ENCODE measurements at regions not wholly inside any gene's neighbourhood (a gene's known extent, or its start where the extent isn't known, plus 50 kb on each side); places are given as distances from the start of the nearest gene placed in this dataset.

DNA sequence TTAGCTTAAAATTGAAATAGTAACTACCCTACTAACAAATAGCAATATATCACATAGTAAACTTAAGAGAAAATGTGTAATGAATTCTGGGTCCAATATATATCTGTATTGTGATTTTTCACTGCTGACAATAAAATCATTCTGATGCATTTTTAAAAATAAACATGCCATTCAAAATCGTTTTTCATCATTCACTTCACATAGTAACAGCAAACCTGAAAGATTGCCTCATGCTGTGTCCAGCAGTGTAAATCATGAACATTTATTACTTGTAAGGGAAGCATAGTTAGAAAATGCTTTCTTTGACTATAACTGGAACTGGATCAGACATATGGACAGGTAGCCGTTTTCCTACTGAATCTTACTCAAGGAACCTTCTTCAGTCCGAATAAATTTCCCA is 446.1 kb downstream of the UTRN start:
- DNase-seq (ENCODE audit: low spot score in 2 of 2) (no peak), FAIRE-seq (no peak)

DNA sequence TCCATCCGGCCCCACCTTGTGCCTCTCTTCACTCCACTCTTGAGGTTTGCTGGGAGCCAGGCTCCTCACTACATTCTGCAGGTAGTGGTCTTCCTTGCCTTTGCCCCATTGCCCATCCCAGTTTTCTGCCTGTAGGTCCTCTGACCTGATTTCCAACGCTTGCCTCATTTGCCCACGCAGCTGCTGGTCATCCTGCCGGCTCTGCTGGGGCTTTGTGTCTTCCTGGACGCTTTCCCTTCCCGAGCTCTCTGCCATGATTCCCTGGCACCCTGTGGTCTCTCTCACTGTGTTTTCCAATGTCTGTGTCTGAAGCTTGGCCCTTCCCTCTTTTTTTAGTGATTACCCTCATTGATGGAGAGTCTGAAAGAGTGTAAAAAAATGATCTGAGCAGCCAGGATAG is 451.6 kb downstream of the UTRN start:
- FAIRE-seq: no peak
- no peak for DNase-seq (ENCODE audit: low spot score in 2 of 2)

DNA sequence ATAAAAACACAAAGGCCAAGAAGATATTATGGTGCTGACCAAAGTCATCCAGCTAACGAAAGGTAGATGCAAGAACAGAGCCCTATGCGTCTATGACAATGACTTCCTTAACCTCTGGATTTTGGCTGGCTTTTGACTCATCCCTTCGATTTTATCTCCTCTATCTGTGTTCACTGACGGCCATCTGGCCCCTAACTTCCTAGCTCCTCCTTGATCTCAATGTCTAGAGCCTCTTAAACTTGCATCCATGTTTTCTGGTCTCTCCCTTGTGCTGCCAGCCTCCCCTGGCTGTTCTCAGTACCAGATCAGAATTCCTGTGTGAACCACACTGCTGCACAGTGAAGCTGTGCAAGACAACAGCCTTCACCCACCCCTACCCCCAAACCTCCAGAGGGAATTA is 452.9 kb downstream of the UTRN start:
- FAIRE-seq (no peak), DNase-seq (ENCODE audit: low spot score in 2 of 2) (no peak)

DNA sequence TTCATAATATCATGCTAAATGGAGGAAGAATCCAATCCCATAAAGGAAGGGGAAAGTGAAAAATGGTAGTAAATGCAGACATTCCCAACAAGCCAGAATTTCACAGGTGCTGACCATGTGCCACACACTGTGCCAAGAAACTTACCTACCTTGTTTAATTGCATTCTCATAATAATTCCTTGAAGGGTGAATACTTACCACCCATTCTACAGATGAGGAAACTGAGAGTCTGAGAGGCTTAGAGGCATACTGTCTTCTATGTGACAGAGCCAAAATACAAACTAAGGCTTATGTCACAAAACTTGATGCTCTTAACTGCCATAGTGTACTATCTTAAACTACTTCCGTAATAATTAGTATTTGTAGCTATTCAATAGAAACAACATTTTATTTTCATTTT is 454.7 kb downstream of the UTRN start:
- DNase-seq (ENCODE audit: low spot score in 2 of 2) (no peak), FAIRE-seq (no peak)

DNA sequence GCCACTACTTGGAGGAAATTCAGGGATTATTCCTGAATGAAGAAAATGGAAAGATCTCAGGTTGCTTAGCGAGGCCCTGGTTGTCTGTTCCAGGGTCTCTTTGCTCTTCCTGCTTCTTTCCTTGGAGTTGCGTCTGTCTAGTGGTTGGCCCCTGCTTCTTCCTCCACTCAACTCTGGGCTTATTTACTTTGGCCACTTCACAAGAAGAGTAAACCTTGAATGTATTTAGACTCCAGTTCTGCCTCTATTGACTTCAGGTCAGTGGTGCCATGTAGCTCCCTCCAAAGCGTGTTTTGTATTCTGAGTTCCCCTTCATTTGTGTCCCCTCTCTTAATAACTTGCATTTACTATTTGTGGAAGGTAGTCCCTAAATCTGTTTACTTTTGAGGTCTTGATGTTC is 456.5 kb downstream of the UTRN start:
- FAIRE-seq (no peak), DNase-seq (ENCODE audit: low spot score in 2 of 2) (no peak)

DNA sequence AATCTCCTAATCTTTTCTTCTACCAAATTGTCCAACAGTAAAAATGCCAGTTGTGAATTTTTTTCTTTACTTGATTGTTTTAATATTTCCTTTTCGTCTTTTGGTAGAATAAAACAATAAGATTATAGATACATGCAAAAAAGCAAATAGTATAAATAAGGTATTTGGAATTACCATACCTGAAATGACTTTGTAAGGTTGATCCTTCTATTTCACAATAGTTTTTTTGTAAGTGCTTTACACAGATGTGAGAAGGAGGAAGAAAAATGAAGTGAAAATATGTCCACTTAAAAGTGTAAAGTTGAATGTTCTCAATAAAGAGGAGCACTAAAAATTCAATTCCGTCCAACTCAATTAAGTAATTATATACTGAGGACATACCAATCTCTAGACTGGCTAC is 457.6 kb downstream of the UTRN start:
- no peak for FAIRE-seq
- no peak for DNase-seq (ENCODE audit: low spot score in 2 of 2)

DNA sequence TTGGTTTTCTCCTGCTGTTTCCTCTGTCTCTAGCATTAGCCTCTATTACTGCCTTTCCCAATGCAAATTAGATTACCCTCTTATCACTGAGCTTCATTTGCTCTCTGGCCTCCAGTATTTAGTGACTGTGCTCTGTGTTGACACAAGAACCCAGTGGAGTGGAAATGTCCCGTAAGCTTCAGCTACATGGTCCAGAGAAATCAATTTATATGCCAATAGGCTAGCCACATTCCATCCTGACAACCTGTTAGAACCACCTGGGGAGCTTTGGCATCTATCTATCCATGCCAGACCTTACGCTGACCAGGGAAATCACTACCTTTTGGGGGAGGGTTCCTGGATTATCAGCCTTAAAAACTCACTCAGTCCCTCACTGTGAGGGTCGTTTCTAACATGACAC is 459.6 kb downstream of the UTRN start:
- DNase-seq (ENCODE audit: low spot score in 2 of 2) (no peak), FAIRE-seq (no peak)

DNA sequence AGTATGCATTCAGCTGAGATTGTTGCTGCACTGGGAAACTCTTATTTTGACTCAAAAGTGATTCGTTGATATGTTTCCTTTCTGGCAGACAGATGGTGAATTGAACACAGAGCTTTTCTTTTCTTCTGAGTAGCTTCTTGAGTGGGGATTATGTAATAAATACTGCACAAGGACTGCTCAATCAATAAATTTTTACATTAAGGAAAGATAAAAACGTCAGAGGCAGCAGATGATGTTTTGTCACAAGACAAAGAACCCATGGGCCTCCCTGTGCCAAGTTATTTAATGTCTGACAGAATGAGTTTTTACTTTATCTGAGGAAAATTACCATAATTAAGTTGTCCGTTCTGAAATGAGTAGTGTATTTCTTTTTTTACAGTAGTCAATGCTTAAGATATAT is 460.3 kb downstream of the UTRN start:
- DNase-seq (ENCODE audit: low spot score in 2 of 2): no peak

DNA sequence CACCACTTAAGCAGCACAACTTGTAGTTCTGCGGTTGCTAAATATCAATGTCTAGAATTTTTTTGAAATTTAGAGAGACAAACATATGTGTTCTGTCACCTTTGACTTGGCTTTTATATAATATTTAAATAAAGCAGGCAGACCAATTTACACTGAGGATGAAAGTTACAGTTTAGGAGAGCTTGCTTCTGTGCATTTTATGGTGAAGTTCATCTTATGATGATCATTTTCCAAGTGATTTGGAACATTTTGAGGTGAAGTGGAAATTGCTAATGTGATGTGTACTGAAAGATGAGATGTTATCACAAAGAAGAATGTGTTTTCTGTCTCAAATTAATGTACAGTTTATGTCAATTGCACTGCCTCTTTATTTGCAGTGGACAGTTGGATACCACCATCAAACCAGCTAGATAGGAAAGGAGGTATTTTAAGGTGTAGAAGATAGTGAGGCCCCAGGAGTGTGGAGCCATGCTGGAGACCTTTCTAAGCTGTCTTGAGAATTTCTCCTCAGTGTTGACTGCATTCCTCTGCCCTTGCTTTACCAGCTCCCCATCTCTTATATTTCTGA is 461.9 kb downstream of the UTRN start:
- no peak for DNase-seq (ENCODE audit: low spot score in 2 of 2)
- no peak for FAIRE-seq

More for the DNA sequence above, 460.3 kb downstream of the UTRN start:
- no peak for FAIRE-seq

DNA sequence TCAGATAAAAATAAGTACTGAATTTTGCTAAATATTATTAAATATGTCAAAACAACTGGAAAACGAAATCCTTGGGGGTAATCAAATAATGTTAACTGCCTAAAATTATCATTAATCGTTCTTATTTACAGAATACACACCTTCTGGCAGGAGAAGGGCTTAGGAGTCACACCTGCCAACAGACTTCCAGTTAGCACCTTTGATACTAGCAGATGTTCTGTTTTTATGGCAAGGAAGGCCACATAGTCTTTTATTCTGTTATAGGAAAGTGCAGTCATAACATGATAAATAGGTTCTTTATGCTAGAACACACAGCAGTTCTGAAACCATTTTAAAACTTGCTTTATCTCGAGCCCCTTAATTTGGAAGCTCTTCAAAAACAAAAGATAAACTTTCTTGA is 464.1 kb downstream of the UTRN start:
- DNase-seq (ENCODE audit: low spot score in 2 of 2): no peak
- no peak for FAIRE-seq

DNA sequence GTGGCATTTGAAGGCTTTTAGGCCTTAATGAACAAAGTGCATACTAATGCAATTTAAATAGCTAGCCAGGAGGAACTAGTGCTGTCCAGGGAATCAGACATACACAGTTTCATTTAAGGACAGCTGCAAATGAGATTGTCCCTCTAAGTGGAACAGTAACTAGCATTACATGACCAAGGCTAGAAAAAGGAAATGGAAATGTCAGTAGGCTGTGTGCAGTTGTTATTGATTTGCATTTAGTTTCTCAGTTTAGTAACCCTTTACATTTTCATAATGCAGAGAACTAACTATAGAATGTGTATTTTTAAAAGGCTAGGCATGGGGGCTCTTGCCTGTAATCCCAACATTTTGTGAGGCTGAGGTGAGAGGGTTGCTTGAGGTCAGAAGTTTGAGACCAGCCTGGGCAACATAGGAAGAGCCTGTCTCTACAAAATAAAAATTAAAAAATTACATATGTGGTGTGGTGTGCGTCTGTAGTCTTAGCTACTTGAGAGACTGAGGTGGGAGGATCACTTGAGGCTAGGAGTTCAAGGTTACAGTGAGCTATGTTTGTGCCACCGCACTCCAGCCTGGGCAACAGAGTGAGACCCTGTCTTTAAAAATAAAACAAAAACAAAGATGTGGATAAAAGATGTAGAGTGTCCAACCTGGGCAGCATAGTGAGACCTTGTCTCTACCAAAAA is 468.0 kb downstream of the UTRN start:
- FAIRE-seq (no peak), DNase-seq (ENCODE audit: low spot score in 2 of 2) (no peak)

DNA sequence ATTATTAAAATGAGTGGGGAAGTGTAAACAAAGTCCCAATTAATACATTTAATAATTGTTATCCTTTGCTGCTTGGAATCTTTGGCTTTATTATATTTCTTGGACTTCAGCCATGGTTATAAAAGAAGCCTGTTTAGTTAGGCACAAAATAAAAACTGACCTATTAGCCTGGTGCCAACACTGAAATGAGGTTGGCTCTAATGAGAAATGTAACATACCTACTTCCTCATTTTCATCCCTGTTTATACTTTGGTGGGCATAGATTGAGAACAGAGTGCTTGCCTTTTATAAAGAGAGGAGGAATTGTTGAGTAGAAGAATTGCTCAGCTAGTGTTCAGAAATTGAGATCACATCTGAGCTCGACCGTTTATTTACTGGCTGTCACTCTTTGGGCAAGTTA is 471.3 kb downstream of the UTRN start:
- FAIRE-seq (no peak), DNase-seq (ENCODE audit: low spot score in 2 of 2) (no peak)

DNA sequence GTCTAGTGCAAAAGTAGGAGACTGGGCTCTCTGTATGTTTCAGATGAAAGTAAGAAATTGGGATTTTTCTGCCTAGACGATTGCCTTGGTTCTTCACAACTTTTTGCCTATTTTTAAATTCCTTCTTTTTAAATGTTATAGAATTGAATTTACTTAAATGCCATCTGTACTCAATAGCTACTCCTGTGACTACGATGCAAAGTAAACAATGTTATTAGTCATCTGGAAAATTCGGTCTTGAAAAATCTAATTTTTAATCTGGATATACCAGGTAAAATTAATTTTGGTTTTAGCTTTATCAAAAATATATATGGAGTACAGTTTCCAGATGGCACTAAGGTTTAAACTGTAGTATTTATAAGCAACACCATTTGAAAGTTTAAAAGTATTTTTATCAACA is 472.2 kb downstream of the UTRN start:
- DNase-seq (ENCODE audit: low spot score in 2 of 2) (no peak), FAIRE-seq (peak; percentile 17)

DNA sequence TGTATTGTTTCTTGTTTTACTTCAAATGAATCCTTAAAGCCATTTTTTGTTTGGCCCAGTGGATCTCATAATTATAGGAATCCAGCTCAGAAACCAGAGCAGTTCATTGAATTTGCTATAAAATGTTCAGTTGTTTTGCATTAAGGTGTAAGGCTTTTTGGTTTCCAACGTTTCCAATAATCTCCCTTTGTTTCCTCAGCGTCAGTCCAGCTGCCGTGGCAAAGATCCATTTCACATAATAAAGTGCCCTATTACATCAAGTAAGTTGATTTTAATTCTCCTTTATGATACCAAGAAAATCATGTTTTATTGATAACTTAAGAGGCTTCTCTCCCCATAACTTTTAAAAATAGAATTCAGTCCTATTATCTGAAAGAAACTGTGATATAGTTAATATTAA is 472.6 kb downstream of the UTRN start:
- DNase-seq (ENCODE audit: low spot score in 2 of 2): no peak
- no peak for FAIRE-seq

DNA sequence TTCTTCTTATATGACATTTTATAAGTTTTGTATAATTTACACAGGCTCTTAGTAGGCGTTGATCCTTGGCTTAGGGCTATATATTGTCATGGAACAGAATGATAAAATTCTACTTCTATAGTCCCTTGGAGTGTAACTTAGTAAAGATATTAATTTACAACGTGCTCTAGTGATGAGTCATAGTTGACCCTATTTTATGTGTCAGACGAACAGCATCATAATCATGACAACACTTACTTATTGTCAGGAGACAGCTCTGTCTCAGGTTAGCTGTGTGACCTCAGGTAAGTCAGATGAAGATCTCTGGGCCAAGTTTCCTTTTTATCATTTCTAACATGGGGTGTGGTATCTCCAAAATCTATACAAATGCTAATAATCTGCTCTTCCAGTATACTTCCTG is 473.5 kb downstream of the UTRN start:
- DNase-seq (ENCODE audit: low spot score in 2 of 2): no peak
- no peak for FAIRE-seq

DNA sequence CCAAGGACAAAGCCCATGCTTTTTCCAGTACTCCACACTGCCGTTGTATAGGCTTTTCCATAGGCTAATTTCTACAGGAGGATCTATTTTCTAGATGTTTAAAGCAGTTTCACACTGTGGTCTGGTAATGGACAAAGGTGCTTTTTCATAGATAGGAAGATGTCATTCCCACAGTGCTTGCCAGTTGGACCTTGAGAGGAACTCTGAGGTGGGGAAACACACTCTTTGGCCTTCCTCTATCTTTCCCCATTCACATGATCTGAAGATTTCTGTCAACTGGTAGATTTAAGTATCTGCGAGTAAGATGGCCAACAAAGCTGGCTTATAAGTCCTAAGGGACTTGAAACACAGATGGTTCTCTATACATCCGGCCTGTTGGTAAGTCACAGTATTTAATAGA is 477.3 kb downstream of the UTRN start:
- no peak for FAIRE-seq
- DNase-seq (ENCODE audit: low spot score in 2 of 2): no peak

DNA sequence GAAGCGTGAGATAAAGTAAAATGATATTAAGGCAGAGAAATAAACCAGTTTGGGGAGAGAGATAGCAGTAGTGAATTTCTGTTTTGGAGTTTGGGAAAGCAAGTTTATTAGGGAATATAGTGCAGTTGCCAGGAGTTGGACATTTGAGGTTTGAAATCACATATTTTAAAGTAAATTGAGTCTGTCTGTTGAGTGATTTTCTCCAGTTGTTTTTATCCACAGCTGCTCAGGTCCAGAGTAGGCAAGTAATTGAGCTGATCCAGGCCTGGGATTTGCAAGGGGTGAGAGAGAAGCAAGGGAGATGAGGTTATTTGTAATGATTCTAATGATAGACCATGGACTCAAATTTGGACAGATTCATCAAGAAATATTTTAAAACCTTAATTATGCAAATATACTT is 481.9 kb downstream of the UTRN start:
- DNase-seq (ENCODE audit: low spot score in 2 of 2) (no peak), FAIRE-seq (no peak)

DNA sequence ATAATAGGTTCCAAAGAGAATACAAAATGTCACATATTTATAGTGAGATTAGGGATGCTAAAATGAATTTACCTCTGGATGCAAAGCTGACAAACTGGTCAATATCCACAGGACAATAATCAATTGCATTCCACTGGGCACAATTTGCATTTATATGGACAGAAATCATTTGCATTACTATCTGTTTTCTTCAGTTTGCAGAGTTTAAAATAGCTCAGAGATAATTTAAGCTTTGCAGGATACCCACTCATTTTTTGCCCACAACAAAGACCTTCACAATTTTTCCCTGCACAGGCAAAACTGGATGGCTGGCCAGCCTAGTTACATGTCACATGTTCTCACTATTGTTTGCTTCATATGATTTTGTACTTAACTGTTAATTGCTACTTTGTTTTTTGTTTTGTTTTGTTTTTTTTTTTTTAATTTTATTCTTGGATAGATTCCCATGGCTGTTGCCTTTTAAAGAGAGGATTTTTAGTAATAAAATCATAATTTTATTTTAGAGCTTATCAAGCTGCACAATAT is 483.5 kb downstream of the UTRN start:
- no peak for DNase-seq (ENCODE audit: low spot score in 2 of 2)
- no peak for FAIRE-seq

DNA sequence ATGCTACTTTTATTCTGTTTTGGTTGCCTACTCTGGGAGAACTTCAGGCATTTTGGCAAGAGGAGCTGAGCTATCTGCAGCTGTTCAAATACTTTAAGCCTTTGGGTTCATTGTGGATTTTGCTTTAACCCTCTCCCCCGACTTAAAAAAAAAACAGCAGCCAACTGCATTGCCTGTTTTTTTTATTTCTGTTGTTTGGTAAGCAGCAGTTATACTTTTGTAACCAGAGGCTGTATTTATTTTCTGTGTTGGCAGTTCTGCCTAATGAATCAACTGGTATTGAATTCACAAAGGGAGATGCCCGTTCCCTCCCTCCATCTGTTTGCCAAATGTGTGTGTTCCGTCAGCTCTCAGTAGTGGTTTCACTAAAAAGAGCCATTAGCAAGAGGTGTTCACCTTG is 484.0 kb downstream of the UTRN start:
- DNase-seq (ENCODE audit: low spot score in 2 of 2) (no peak), FAIRE-seq (no peak)

DNA sequence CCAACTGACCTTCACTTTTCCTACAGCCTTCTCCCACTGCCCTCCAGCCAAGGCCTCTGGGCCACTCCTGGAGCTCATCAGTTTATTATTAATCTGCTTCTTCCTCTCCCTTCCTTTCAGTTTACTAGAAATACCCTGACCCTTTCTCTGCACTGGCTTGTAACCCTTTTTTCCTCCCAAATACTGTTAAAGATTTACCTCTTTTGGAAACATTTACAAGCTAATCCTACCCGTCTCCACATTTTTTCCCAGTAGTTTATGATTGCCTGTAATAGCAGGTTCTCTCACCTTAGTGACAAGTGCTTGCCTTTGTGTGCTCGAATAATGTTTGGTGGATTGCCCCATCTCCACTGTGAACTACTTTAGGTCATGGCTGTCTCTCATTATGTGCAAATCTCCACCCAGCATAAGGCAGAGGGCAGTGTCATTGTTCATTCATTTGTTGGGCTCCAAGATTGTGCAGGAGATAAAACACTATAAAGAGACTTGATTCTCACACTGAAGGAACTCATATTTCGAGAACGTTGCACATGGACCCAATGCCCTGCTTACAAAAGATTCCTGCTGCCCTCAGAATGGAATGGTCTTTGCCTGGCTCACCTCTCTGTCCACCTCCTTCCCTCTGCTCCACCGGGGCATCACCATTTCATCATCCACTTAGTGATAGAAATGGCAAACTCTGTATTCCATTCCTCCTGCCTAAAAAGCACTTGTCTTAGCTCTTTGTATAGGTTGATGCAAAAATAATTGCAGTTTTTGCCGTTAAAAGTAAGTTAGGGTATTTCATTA is 491.1 kb downstream of the UTRN start:
- no peak for FAIRE-seq
- no peak for DNase-seq (ENCODE audit: low spot score in 2 of 2)

DNA sequence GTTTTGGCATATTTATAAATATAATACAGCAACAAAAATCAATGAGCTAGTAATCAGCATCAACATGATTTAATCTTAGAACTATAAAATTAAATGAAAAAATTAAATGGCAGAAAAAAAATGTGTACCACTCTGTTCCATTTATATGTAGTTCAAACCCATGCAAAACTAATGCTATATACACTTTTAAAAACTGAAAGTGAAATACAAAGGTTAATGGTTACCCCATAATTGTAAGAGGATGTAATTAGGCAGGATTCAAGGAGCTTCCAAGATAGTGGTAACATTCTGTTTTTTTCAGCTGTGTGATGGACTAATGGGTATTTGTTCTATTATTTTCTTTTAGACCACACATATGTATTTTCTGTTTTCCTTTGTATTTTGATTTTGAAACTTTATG is 492.1 kb downstream of the UTRN start:
- no peak for DNase-seq (ENCODE audit: low spot score in 2 of 2)
- FAIRE-seq: no peak

DNA sequence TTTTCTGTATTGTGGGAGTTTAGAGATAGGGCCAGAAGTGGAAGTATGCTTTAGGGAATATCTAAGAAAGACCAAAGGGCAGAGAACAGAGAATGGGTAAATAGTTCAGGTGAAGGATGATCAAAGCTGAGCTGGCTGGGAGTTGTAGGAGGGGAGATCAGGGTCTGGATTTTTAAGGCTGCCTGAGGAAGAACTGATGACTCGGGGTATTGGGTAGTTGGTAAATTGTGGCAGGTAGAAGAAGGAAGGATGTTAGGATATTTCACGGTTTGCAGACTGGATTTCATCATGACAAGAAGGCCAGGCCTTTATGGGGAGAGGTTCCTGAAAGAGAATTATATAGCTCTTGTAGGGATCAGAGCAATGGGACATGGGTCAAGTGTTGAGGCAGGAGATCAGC is 492.9 kb downstream of the UTRN start:
- DNase-seq (ENCODE audit: low spot score in 2 of 2) (no peak), FAIRE-seq (no peak)
